Calu3 (cell line): ENCODE measurements at regions not wholly inside any gene's neighbourhood (a gene's known extent, or its start where the extent isn't known, plus 50 kb on each side); places are given as distances from the start of the nearest gene placed in this dataset.

ENCODE experiments used
- BruUV-seq: library from RNA; stranded (reverse); fragments of 400-500 nt; replicated peaks from 2 replicates; lab custom pipeline; 2021; lab: Mats Ljungman, UMichigan
- CTCF ChIA-PET: fragments of 300-600 bp; sonication (Branson Sonifier 250); formaldehyde crosslinking; loops from one replicate; lab custom pipeline; 2022; ENCODE audit warnings: antibody characterized with exemption; lab: Charles Lee
- DNase-seq: peaks from one replicate; pipeline ENCODE4 v3.0.0; 2022
- H3K27ac Mint-ChIP-seq: one replicate; pipeline ENCODE4 v1.8.0; 2022; ENCODE audit warnings: mixed read lengths; ENCODE audit not compliant: unreplicated experiment
- H3K27me3 Mint-ChIP-seq: one replicate; pipeline ENCODE4 v1.8.0; 2022; ENCODE audit warnings: mixed read lengths; ENCODE audit not compliant: unreplicated experiment
- H3K36me3 Mint-ChIP-seq: one replicate; pipeline ENCODE4 v1.8.0; 2022; ENCODE audit warnings: mild to moderate bottlenecking, moderate library complexity, mixed read lengths; ENCODE audit not compliant: insufficient read depth, unreplicated experiment
- H3K4me1 Mint-ChIP-seq: one replicate; pipeline ENCODE4 v1.8.0; 2022; ENCODE audit warnings: mild to moderate bottlenecking, low read depth, mixed read lengths; ENCODE audit not compliant: unreplicated experiment
- H3K4me3 Mint-ChIP-seq: one replicate; pipeline ENCODE4 v1.8.0; 2022; ENCODE audit warnings: mild to moderate bottlenecking, low read depth, moderate library complexity, mixed read lengths; ENCODE audit not compliant: unreplicated experiment
- H3K9me3 Mint-ChIP-seq: one replicate; pipeline ENCODE4 v1.8.0; 2022; ENCODE audit warnings: low read depth, mixed read lengths; ENCODE audit not compliant: unreplicated experiment
- intact Hi-C: fragments of 100-400 bp; cut with micrococcal nuclease; formaldehyde crosslinking; loops from one replicate; pipeline ENCODE4 v1.10.0; 2022; ENCODE audit not compliant: unreplicated experiment
- TF ChIP-seq, protein P1 (sequence below): fragments of 200-600 bp; IDR thresholded peaks from one replicate; pipeline ENCODE4 v1.8.0; 2022; ENCODE audit warnings: antibody characterized with exemption; ENCODE audit not compliant: unreplicated experiment

DNA sequence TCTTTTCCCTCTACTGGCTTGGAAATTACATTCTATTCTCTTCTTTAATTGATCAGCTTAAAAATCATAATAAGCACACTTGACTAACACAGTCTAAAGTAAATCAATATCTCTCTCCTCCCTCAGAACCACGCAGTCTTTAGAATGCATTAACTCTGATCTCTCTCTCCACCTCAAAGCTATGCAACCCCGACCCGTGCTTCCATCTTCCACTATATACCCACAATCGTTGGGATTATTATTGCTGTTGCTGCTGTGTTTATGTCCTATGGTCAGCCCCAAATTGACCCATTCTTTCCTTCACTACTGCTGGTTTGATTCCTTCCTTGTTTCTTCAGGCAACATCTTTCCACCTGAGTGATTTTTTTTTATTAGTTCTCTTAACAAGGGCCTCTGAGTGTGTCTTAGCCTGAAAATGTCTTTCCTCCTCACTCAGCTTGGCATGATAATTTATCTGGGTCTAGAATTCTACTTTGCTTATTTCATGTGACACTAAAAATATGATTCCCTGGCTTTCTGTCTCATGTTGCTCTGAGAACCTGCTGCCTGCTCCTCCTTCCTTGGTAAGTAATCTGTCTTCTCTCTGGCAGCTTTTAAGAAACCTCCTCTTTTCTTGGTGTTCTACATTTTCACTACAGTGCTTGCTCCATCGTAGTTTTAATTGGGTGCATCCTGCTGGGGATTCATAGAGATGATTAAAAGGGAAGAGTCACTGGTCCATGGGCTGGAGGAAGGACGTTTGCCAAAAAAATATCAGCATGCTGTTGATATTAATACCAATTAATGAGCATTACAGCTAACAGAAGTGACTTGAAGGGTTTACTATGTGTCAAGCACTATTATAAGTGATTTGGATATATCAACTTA is 472.2 kb downstream of the MATN1 start:
- intact Hi-C loops: no loop called here
- CTCF ChIA-PET: interaction anchor here (0.5 to 0.7 kb wide), 3 partner anchors 88 to 1740 kb away, joined by 3 to 6 read pairs (median 5); no protein-coding TSS in a partner anchor
- Mint-ChIP-seq H3K27ac (no peak overlapping the region), H3K4me1 (no peaks in the 10 kb centered on the region), H3K9me3 (no peaks in the 10 kb centered on the region), H3K4me3 (no peak overlapping the region), H3K27me3 (peaks cover 94% of the 10 kb centered on the region), H3K36me3 (no peaks in the 10 kb centered on the region)
- no peak for DNase-seq
- TF ChIP-seq, protein P1, sequence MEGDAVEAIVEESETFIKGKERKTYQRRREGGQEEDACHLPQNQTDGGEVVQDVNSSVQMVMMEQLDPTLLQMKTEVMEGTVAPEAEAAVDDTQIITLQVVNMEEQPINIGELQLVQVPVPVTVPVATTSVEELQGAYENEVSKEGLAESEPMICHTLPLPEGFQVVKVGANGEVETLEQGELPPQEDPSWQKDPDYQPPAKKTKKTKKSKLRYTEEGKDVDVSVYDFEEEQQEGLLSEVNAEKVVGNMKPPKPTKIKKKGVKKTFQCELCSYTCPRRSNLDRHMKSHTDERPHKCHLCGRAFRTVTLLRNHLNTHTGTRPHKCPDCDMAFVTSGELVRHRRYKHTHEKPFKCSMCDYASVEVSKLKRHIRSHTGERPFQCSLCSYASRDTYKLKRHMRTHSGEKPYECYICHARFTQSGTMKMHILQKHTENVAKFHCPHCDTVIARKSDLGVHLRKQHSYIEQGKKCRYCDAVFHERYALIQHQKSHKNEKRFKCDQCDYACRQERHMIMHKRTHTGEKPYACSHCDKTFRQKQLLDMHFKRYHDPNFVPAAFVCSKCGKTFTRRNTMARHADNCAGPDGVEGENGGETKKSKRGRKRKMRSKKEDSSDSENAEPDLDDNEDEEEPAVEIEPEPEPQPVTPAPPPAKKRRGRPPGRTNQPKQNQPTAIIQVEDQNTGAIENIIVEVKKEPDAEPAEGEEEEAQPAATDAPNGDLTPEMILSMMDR: no peak
- BruUV-seq: no TSS peak

DNA sequence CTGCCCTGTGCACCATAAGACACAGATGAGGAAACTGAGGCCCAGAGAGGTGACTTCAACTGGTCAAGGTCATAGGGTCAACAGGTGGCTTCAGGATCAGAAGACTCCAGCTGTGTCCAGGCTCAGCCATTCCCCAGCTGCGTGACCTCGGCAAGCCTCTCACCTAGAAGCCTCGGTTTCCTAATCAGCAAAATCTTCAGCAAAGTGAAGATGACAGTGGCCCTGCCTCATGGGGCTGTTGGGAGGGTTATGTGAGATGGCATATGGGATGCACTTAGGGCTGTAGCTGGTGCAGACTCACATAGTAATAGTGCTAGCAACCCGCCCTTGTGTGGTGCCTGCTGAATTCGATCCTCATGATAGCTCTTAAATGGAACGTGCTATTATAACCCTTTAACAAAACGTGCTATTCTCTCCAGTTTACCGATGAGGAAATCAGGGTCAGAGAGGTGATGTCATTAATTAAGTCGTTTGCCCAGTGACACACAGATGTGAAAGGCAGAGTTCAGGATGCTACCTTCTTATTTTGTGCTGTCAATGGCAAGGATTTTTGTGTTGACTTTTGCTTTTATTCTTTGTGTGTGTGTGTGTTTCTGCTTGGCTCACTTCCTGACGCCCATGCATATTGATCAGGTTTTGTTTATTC is 472.9 kb downstream of the MATN1 start:
- Mint-ChIP-seq H3K9me3 (no peaks in the 10 kb centered on the region), H3K27me3 (peaks cover 94% of the 10 kb centered on the region), H3K36me3 (no peaks in the 10 kb centered on the region), H3K4me1 (no peaks in the 10 kb centered on the region), H3K4me3 (no peak overlapping the region), H3K27ac (no peak overlapping the region)
- intact Hi-C loops: no loop called here
- CTCF ChIA-PET: interaction anchor here (0.5 kb wide), 1 partner anchor 1739 kb away, joined by 3 read pairs; no protein-coding TSS in a partner anchor
- BruUV-seq: no TSS peak
- TF ChIP-seq, protein P1: no peak
- no peak for DNase-seq

DNA sequence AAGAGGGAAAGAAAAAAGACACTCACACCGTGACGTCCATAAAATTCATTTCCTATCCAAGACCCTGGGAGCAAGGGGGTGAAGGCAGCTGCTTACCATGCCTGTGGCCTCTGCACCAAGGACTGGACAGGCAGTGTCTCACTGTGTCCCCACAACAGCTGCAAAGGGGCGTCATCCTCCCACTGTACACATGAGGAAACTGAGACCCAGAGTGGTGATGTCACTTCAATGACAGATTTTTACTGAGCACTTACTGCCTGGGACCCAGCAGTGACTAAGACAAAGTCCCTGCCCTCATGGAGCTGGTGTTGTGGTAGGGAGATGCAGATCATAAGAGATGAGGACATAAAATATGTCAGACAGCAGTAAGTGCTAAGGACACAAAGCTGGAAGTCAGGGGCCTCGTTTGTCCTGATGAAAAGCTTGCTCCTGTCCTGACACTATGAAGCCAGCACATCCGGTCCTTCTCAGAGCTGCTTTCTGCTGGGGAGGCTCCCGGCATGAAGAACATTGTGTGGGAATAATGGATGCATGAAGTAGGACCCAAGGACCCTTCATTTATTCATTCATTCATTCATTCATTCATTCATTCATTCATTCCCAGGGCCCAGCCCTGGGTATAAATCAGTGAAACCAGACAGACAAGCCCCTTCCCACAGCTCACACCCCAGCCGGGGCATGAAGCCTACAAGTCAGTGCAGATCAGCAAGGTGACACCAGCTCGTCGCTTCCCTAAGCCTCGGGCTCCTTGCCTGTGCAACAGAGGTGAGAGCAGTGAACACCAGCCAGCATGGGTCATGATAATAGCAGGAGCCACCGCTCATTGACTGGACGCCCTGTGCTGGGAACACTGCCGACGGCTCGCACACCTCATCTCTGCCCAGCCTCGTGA is 473.7 kb downstream of the MATN1 start:
- Mint-ChIP-seq H3K27me3 (peaks cover 94% of the 10 kb centered on the region), H3K9me3 (no peaks in the 10 kb centered on the region), H3K36me3 (no peaks in the 10 kb centered on the region), H3K27ac (no peak overlapping the region), H3K4me3 (no peak overlapping the region), H3K4me1 (no peaks in the 10 kb centered on the region)
- TF ChIP-seq, protein P1: no peak
- BruUV-seq: no TSS peak
- CTCF ChIA-PET: no interaction called here
- DNase-seq: no peak
- intact Hi-C loops: no loop called here

DNA sequence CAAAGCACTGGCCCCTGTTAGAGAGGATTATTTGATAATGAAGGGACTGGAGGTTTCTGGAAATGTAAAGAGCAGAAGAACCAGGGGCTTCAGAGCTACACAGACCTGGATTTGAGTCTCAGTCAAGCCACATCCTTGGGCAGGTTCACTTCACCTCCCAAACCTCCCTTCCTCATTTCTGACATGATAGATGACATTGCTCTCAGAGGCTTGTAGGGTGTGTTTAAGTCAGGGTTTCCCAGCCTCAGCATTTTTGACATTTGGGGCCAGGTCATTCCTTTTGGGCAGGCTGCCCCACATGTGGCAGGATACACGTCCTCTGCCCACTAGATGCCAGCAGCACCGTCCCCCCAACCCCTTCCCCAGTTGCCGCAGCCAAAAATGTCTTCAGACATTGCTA is 474.6 kb downstream of the MATN1 start:
- Mint-ChIP-seq H3K27me3 (peaks cover 94% of the 10 kb centered on the region), H3K4me3 (no peak overlapping the region), H3K9me3 (no peaks in the 10 kb centered on the region), H3K4me1 (no peaks in the 10 kb centered on the region), H3K36me3 (no peaks in the 10 kb centered on the region), H3K27ac (no peak overlapping the region)
- no peak for DNase-seq
- intact Hi-C loops: no loop called here
- TF ChIP-seq, protein P1: no peak
- CTCF ChIA-PET: no interaction called here
- BruUV-seq: no TSS peak
